ENCODE measurements at regions not wholly inside any gene's neighbourhood (a gene's known extent, or its start where the extent isn't known, plus 50 kb on each side); places are given as distances from the start of the nearest gene placed in this dataset.

- ATAC-seq (no peak), DNase-seq (no peak)
- no peaks in the 10 kb centered on the region for H3K4me1 Mint-ChIP-seq
- H3K4me3 Mint-ChIP-seq = no peak overlapping the region
- H3K36me3 Mint-ChIP-seq (ENCODE audit: low read depth) = no peaks in the 10 kb centered on the region
- no peak overlapping the region for H3K27ac Mint-ChIP-seq
- H3K27me3 Mint-ChIP-seq = no peaks in the 10 kb centered on the region
- H3K9me3 Mint-ChIP-seq = peaks cover 7% of the 10 kb centered on the region
Measured at GRCh38 chr2:160932960-160933359, 227.3 kb upstream of the TANK start.

- Mint-ChIP-seq H3K27ac (no peak overlapping the region), H3K9me3 (peaks cover 7% of the 10 kb centered on the region), H3K4me1 (peaks cover 2% of the 10 kb centered on the region), H3K4me3 (no peak overlapping the region), H3K27me3 (no peaks in the 10 kb centered on the region), H3K36me3 (ENCODE audit: low read depth) (no peaks in the 10 kb centered on the region)
- DNase-seq (no peak), ATAC-seq (no peak)
Measured at GRCh38 chr2:160934263-160934662, 226.0 kb upstream of the TANK start.

- peaks cover 7% of the 10 kb centered on the region for H3K9me3 Mint-ChIP-seq
- no peak overlapping the region for H3K27ac Mint-ChIP-seq
- ATAC-seq = no peak
Measured at GRCh38 chr2:160934991-160935390, 225.2 kb upstream of the TANK start.

GRCh38 chr2:160936044-160936806 is 224.0 kb upstream of the TANK start:
- Mint-ChIP-seq H3K4me1 (peaks cover 6% of the 10 kb centered on the region), H3K36me3 (ENCODE audit: low read depth) (no peaks in the 10 kb centered on the region), H3K9me3 (peaks cover 7% of the 10 kb centered on the region), H3K27me3 (no peaks in the 10 kb centered on the region), H3K4me3 (no peak overlapping the region), H3K27ac (no peak overlapping the region)
- ATAC-seq (no peak), DNase-seq (no peak)

More at GRCh38 chr2:160934991-160935390, 225.2 kb upstream of the TANK start:
- no peaks in the 10 kb centered on the region for H3K36me3 Mint-ChIP-seq (ENCODE audit: low read depth)
- H3K27me3 Mint-ChIP-seq = no peaks in the 10 kb centered on the region
- no peak for DNase-seq
- no peak overlapping the region for H3K4me3 Mint-ChIP-seq
- H3K4me1 Mint-ChIP-seq = peaks cover 2% of the 10 kb centered on the region

- no peak for DNase-seq
- H3K27me3 Mint-ChIP-seq = no peaks in the 10 kb centered on the region
- no peaks in the 10 kb centered on the region for H3K36me3 Mint-ChIP-seq (ENCODE audit: low read depth)
- H3K4me3 Mint-ChIP-seq = no peak overlapping the region
- no peak for ATAC-seq
- peaks cover 6% of the 10 kb centered on the region for H3K4me1 Mint-ChIP-seq
- no peak overlapping the region for H3K27ac Mint-ChIP-seq
- H3K9me3 Mint-ChIP-seq = peaks cover 7% of the 10 kb centered on the region
Measured at GRCh38 chr2:160940271-160940670, 220.0 kb upstream of the TANK start.

GRCh38 chr2:160940699-160941098 is 219.5 kb upstream of the TANK start:
- Mint-ChIP-seq H3K27me3 (no peaks in the 10 kb centered on the region), H3K4me1 (peaks cover 6% of the 10 kb centered on the region), H3K9me3 (peaks cover 7% of the 10 kb centered on the region), H3K27ac (no peak overlapping the region), H3K36me3 (ENCODE audit: low read depth) (no peaks in the 10 kb centered on the region), H3K4me3 (no peak overlapping the region)
- no peak for DNase-seq
- no peak for ATAC-seq

GRCh38 chr2:160941290-160941846 is 218.9 kb upstream of the TANK start:
- Mint-ChIP-seq H3K27me3 (no peaks in the 10 kb centered on the region), H3K4me3 (no peak overlapping the region), H3K4me1 (peaks cover 6% of the 10 kb centered on the region), H3K9me3 (peaks cover 7% of the 10 kb centered on the region), H3K27ac (no peak overlapping the region), H3K36me3 (ENCODE audit: low read depth) (no peaks in the 10 kb centered on the region)
- ATAC-seq = no peak
- DNase-seq = no peak

GRCh38 chr2:160942476-160943142 is 217.6 kb upstream of the TANK start:
- ATAC-seq (no peak), DNase-seq (no peak)
- Mint-ChIP-seq H3K4me1 (peaks cover 6% of the 10 kb centered on the region), H3K36me3 (ENCODE audit: low read depth) (no peaks in the 10 kb centered on the region), H3K4me3 (no peak overlapping the region), H3K27me3 (no peaks in the 10 kb centered on the region), H3K27ac (no peak overlapping the region), H3K9me3 (peaks cover 4% of the 10 kb centered on the region)

- Mint-ChIP-seq H3K27me3 (no peaks in the 10 kb centered on the region), H3K36me3 (ENCODE audit: low read depth) (no peaks in the 10 kb centered on the region), H3K9me3 (no peaks in the 10 kb centered on the region), H3K4me3 (no peak overlapping the region), H3K27ac (no peak overlapping the region), H3K4me1 (peaks cover 6% of the 10 kb centered on the region)
- ATAC-seq (no peak), DNase-seq (no peak)
Measured at GRCh38 chr2:160943414-160943813, 216.8 kb upstream of the TANK start.

GRCh38 chr2:160952464-160953254 is 207.6 kb upstream of the TANK start:
- Mint-ChIP-seq H3K27ac (no peak overlapping the region), H3K36me3 (ENCODE audit: low read depth) (no peaks in the 10 kb centered on the region), H3K9me3 (no peaks in the 10 kb centered on the region), H3K4me1 (no peaks in the 10 kb centered on the region), H3K4me3 (no peak overlapping the region), H3K27me3 (peaks cover 3% of the 10 kb centered on the region)
- no peak for DNase-seq
- ATAC-seq = no peak

GRCh38 chr2:160955578-160955977 is 204.7 kb upstream of the TANK start:
- Mint-ChIP-seq H3K27ac (no peak overlapping the region), H3K4me1 (no peaks in the 10 kb centered on the region), H3K4me3 (no peak overlapping the region), H3K36me3 (ENCODE audit: low read depth) (no peaks in the 10 kb centered on the region), H3K27me3 (peaks cover 3% of the 10 kb centered on the region), H3K9me3 (no peaks in the 10 kb centered on the region)
- ATAC-seq (no peak), DNase-seq (no peak)

GRCh38 chr2:160956243-160956802 is 203.9 kb upstream of the TANK start:
- no peak overlapping the region for H3K4me3 Mint-ChIP-seq
- no peak overlapping the region for H3K27ac Mint-ChIP-seq
- H3K4me1 Mint-ChIP-seq = no peaks in the 10 kb centered on the region
- no peak for ATAC-seq
- no peaks in the 10 kb centered on the region for H3K9me3 Mint-ChIP-seq
- no peaks in the 10 kb centered on the region for H3K36me3 Mint-ChIP-seq (ENCODE audit: low read depth)
- DNase-seq = no peak
- peaks cover 3% of the 10 kb centered on the region for H3K27me3 Mint-ChIP-seq

- Mint-ChIP-seq H3K36me3 (ENCODE audit: low read depth) (no peaks in the 10 kb centered on the region), H3K27ac (no peak overlapping the region), H3K4me3 (no peak overlapping the region), H3K4me1 (no peaks in the 10 kb centered on the region), H3K27me3 (peaks cover 4% of the 10 kb centered on the region), H3K9me3 (no peaks in the 10 kb centered on the region)
- DNase-seq (no peak), ATAC-seq (no peak)
Measured at GRCh38 chr2:160963957-160964356, 196.3 kb upstream of the TANK start.

GRCh38 chr2:160967523-160967922 is 192.7 kb upstream of the TANK start:
- ATAC-seq = no peak
- Mint-ChIP-seq H3K27me3 (peaks cover 4% of the 10 kb centered on the region), H3K4me1 (no peaks in the 10 kb centered on the region), H3K9me3 (no peaks in the 10 kb centered on the region), H3K27ac (no peak overlapping the region), H3K4me3 (no peak overlapping the region), H3K36me3 (ENCODE audit: low read depth) (no peaks in the 10 kb centered on the region)
- no peak for DNase-seq

All from activated naive CD8-positive, alpha-beta T cell treated with anti-CD3 and anti-CD28 coated beads, Interleukin-2, amount 50 U/mL, for 24 hours (primary cell).